Endothelial cell of umbilical vein (primary cell): ENCODE measurements at regions not wholly inside any gene's neighbourhood (a gene's known extent, or its start where the extent isn't known, plus 50 kb on each side); places are given as distances from the start of the nearest gene placed in this dataset.

Experiments used
- BruUV-seq: library from RNA; stranded (reverse); fragments of 400-500 nt; replicated peaks from 2 replicates; lab custom pipeline; 2021; lab: Mats Ljungman, UMichigan
- CTCF ChIA-PET: fragments of 300-600, 350-600 bp; sonication (Branson Sonifier 250); formaldehyde crosslinking; loops from one replicate; lab custom pipeline; 2021; ENCODE audit warnings: antibody characterized with exemption, inconsistent platforms; lab: Charles Lee
- POLR2A ChIA-PET: fragments of 300-600, 350-600 bp; sonication (Branson Sonifier 250); formaldehyde crosslinking; loops from one replicate; lab custom pipeline; 2021; ENCODE audit warnings: antibody characterized with exemption, inconsistent platforms; lab: Charles Lee
- DNase-seq: peaks from one replicate; pipeline ENCODE4 v3.0.0-alpha.2; 2011; ENCODE audit warnings: low read depth, low spot score
- FAIRE-seq: peaks from 2 replicates; lab custom pipeline; 2011; peaks lifted over from hg19 to GRCh38; lab: Jason Lieb, UNC
- H2AFZ ChIP-seq: 2 replicates; pipeline ENCODE4 v1.6.0; 2012; ENCODE audit warnings: low read depth, low read length, control low read depth, inconsistent platforms
- H3K27ac ChIP-seq: 2 replicates; pipeline ENCODE4 v1.5.1; 2011; ENCODE audit warnings: low read depth, mild to moderate bottlenecking, control low read depth, low read length, moderate library complexity; ENCODE audit not compliant: insufficient read depth
- H3K27me3 ChIP-seq, 2 experiments: 2 replicates each; pipeline versions ENCODE4 v1.6.0 to v1.6.1; 2011; ENCODE audit warnings: low read length in 2 of 2, mixed read lengths in 1 of 2; ENCODE audit not compliant: control insufficient read depth in 2 of 2, insufficient read depth in 2 of 2
- H3K36me3 ChIP-seq, 2 experiments: 2 replicates in 1 of 2; 3 replicates in 1 of 2; pipeline ENCODE4 v1.5.1; 2011; ENCODE audit warnings: low read length in 2 of 2, mild to moderate bottlenecking in 1 of 2, moderate library complexity in 1 of 2; ENCODE audit not compliant: control insufficient read depth in 2 of 2, insufficient read depth in 2 of 2; ENCODE audit errors: extremely low read depth in 1 of 2
- H3K4me1 ChIP-seq: 3 replicates; pipeline ENCODE4 v1.5.1; 2011; ENCODE audit warnings: mild to moderate bottlenecking, low read length; ENCODE audit not compliant: control insufficient read depth, insufficient read depth; ENCODE audit errors: extremely low read depth
- H3K4me2 ChIP-seq: 2 replicates; pipeline ENCODE4 v1.6.1; 2011; ENCODE audit warnings: low read length, control low read depth, mixed read lengths; ENCODE audit not compliant: insufficient read depth
- H3K4me3 ChIP-seq, 3 experiments: fragments of 200-600 bp in 1 of 3; sonication (generic), shearing (Covaris generic) in 1 of 3; replicated peaks in 1 of 3; 2 replicates each; pipeline ENCODE4 v1.5.1; 2011 to 2016; ENCODE audit warnings: control low read depth in 3 of 3, low read length in 3 of 3, mild to moderate bottlenecking in 2 of 3, inconsistent platforms in 1 of 3, low read depth in 1 of 3, moderate library complexity in 1 of 3; ENCODE audit not compliant: insufficient read depth in 1 of 3
- H3K79me2 ChIP-seq: 2 replicates; pipeline ENCODE4 v1.6.0; 2012; ENCODE audit warnings: low read length, inconsistent platforms; ENCODE audit not compliant: control insufficient read depth, insufficient read depth
- H3K9ac ChIP-seq: replicated peaks from 2 replicates; pipeline ENCODE3; 2011; ENCODE audit warnings: low read length, control low read depth; ENCODE audit not compliant: insufficient read depth; ENCODE audit errors: extremely low read depth
- H3K9me1 ChIP-seq: replicated peaks from 3 replicates; pipeline ENCODE4 v1.6.0; 2011; ENCODE audit warnings: mild to moderate bottlenecking, low read length; ENCODE audit not compliant: control insufficient read depth, insufficient read depth; ENCODE audit errors: extremely low read depth
- H3K9me3 ChIP-seq: replicated peaks from 2 replicates; pipeline ENCODE4 v1.5.1; 2012; ENCODE audit warnings: low read length, inconsistent platforms; ENCODE audit not compliant: control insufficient read depth, insufficient read depth
- H4K20me1 ChIP-seq: replicated peaks from 2 replicates; pipeline ENCODE3; 2011; ENCODE audit warnings: mild to moderate bottlenecking, low read length; ENCODE audit not compliant: control insufficient read depth, insufficient read depth; ENCODE audit errors: extremely low read depth
- EZH2 ChIP-seq: IDR thresholded peaks from 2 replicates; pipeline ENCODE4 v1.6.1; 2012; ENCODE audit warnings: borderline replicate concordance, low read depth, mild to moderate bottlenecking, moderate library complexity, low read length, inconsistent platforms; ENCODE audit not compliant: severe bottlenecking
- FOS ChIP-seq: IDR thresholded peaks from 2 replicates; pipeline ENCODE4 v1.6.1; 2011; ENCODE audit warnings: mild to moderate bottlenecking, low read length, moderate library complexity, borderline replicate concordance; ENCODE audit not compliant: insufficient read depth
- GATA2 ChIP-seq: IDR thresholded peaks from 2 replicates; pipeline ENCODE4 v1.7.0; 2011; ENCODE audit warnings: low read depth, mild to moderate bottlenecking, moderate library complexity, mixed read lengths, low read length; ENCODE audit not compliant: insufficient read length, insufficient read depth
- JUN ChIP-seq: IDR thresholded peaks from 2 replicates; pipeline ENCODE4 v1.6.1; 2011; ENCODE audit warnings: borderline replicate concordance, low read depth; ENCODE audit not compliant: insufficient read length, insufficient read depth
- MYC ChIP-seq: IDR thresholded peaks from one replicate; pipeline ENCODE4 v1.6.1; 2011; ENCODE audit warnings: mild to moderate bottlenecking, low read depth, low read length
- POLR2A ChIP-seq: IDR thresholded peaks from 2 replicates; pipeline ENCODE4 v1.6.1; 2012; ENCODE audit warnings: low read depth, mild to moderate bottlenecking, control low read depth, low read length
- POLR2AphosphoS5 ChIP-seq: IDR thresholded peaks from 2 replicates; pipeline ENCODE4 v1.6.1; 2012; ENCODE audit warnings: low read depth, mild to moderate bottlenecking, control low read depth, low read length, moderate library complexity; ENCODE audit not compliant: insufficient read depth
- dilution Hi-C: fragments of 300-500 bp; cut with MboI; formaldehyde crosslinking; loops from one replicate; pipeline ENCODE4 v1.15.0; 2019; ENCODE audit warnings: low sequenced_read_pairs; ENCODE audit not compliant: extremely low pct_ligation_motif_present
- intact Hi-C: fragments of 100-400 bp; cut with micrococcal nuclease; formaldehyde crosslinking; loops from one replicate; pipeline ENCODE4 v1.10.0; 2022
- TF ChIP-seq, protein P1 (sequence below), 2 donors: IDR thresholded peaks; 1 replicate in 1 of 2; 2 replicates in 1 of 2; pipeline ENCODE4 v1.5.1; 2011; ENCODE audit warnings: low read length in 2 of 2, mild to moderate bottlenecking in 2 of 2, moderate library complexity in 2 of 2, control low read depth in 1 of 2, inconsistent platforms in 1 of 2, low read depth in 1 of 2; ENCODE audit not compliant: insufficient read depth in 1 of 2; ENCODE audit errors: extremely low read depth in 1 of 2
- TF ChIP-seq, protein P2 (sequence below): IDR thresholded peaks from 2 replicates; pipeline ENCODE4 v1.6.1; 2011; ENCODE audit not compliant: insufficient read depth, insufficient read length

DNA sequence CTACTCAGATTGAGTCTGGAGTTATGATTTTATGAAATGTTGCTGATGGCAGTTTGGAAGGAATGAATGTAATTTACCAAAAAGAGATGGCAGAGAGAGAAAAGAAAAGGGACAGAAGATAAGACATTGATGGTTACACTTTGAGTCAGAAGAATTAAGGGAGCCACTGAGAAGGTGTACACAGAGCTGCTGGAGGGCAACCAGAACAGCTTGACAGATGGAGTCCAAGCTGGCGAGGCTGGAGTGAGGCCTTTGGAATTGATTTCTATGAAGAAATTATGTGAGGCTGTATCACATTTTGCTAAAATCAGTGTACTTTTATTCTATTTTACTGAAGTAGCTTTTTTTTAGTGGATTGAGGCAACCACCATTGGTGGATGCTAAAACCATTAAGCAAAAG lies 740.5 kb downstream of the REEP3 start:
- FAIRE-seq = no peak
- DNase-seq = no peak
- TF ChIP-seq JUN (no peak), FOS (no peak), POLR2AphosphoS5 (no peak), POLR2A (no peak), MYC (no peak), EZH2 (no peak), GATA2 (no peak)
- TF ChIP-seq, protein P1, sequence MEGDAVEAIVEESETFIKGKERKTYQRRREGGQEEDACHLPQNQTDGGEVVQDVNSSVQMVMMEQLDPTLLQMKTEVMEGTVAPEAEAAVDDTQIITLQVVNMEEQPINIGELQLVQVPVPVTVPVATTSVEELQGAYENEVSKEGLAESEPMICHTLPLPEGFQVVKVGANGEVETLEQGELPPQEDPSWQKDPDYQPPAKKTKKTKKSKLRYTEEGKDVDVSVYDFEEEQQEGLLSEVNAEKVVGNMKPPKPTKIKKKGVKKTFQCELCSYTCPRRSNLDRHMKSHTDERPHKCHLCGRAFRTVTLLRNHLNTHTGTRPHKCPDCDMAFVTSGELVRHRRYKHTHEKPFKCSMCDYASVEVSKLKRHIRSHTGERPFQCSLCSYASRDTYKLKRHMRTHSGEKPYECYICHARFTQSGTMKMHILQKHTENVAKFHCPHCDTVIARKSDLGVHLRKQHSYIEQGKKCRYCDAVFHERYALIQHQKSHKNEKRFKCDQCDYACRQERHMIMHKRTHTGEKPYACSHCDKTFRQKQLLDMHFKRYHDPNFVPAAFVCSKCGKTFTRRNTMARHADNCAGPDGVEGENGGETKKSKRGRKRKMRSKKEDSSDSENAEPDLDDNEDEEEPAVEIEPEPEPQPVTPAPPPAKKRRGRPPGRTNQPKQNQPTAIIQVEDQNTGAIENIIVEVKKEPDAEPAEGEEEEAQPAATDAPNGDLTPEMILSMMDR (IDR thresholded peaks at IDR 0.05; ENCODE audit: extremely low read depth in 1 of 2, insufficient read depth in 1 of 2, low read depth in 1 of 2, low read length in 2 of 2) = no peak
- TF ChIP-seq, protein P2, sequence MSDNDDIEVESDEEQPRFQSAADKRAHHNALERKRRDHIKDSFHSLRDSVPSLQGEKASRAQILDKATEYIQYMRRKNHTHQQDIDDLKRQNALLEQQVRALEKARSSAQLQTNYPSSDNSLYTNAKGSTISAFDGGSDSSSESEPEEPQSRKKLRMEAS = no peak
- POLR2A ChIA-PET = no interaction called here
- Histone ChIP-seq H3K4me3 (no peak overlapping the region), H4K20me1 (no peaks in the 10 kb centered on the region), H3K4me2 (no peak overlapping the region), H3K27ac (no peak overlapping the region), H3K79me2 (no peaks in the 10 kb centered on the region), H3K36me3 (no peaks in the 10 kb centered on the region), H3K4me1 (no peaks in the 10 kb centered on the region), H3K9ac (no peak overlapping the region), H3K9me1 (no peaks in the 10 kb centered on the region), H3K9me3 (no peaks in the 10 kb centered on the region), H2AFZ (no peak overlapping the region), H3K27me3 (no peaks in the 10 kb centered on the region)
- CTCF ChIA-PET = no interaction called here
- no TSS peak for BruUV-seq
- intact Hi-C loops = no loop called here
- dilution Hi-C loops = no loop called here
